Lower lobe of right lung (tissue), 2 donors: ENCODE measurements at regions not wholly inside any gene's neighbourhood (a gene's known extent, or its start where the extent isn't known, plus 50 kb on each side); places are given as distances from the start of the nearest gene placed in this dataset.

ENCODE experiments used
- ATAC-seq, 2 donors: fragments of 200-7000 bp; cut with Tn5 transposase; one replicate each; pipeline ENCODE4 v1.9.1; 2020 to 2022; ENCODE audit warnings: mild to moderate bottlenecking in 2 of 2, moderate library complexity in 2 of 2
- DNase-seq: peaks from one replicate; pipeline ENCODE4 v3.0.0-alpha.2; 2020
- H3K27ac ChIP-seq: fragments of 200-600 bp; one replicate; pipeline ENCODE4 v1.8.0; 2022
- H3K27me3 ChIP-seq: fragments of 200-600 bp; one replicate; pipeline ENCODE4 v1.8.0; 2022; ENCODE audit warnings: low read depth
- H3K36me3 ChIP-seq: fragments of 200-600 bp; one replicate; pipeline ENCODE4 v1.8.0; 2022; ENCODE audit warnings: mild to moderate bottlenecking
- H3K4me1 ChIP-seq: fragments of 200-600 bp; one replicate; pipeline ENCODE4 v1.8.0; 2022
- H3K4me3 ChIP-seq: fragments of 200-600 bp; one replicate; pipeline ENCODE4 v1.8.0; 2022; ENCODE audit warnings: mild to moderate bottlenecking
- H3K9me3 ChIP-seq: fragments of 200-600 bp; one replicate; pipeline ENCODE4 v1.8.0; 2022
- intact Hi-C: fragments of 100-400 bp; cut with DNase I; formaldehyde crosslinking; loops from one replicate; pipeline ENCODE4 v1.11.0; 2022
- TF ChIP-seq, protein P1 (sequence below): fragments of 200-600 bp; IDR thresholded peaks from one replicate; pipeline ENCODE4 v1.8.0; 2022; ENCODE audit warnings: antibody characterized with exemption, mild to moderate bottlenecking
- donor health status: DM: no; HTN: yes; CAD: no; lungs with severe emphysema.

- no peaks in the 10 kb centered on the region for H3K27me3 ChIP-seq
- no peaks in the 10 kb centered on the region for H3K9me3 ChIP-seq
- H3K27ac ChIP-seq = no peak overlapping the region
- intact Hi-C loops = no loop called here
- no peak for DNase-seq
- H3K36me3 ChIP-seq = no peaks in the 10 kb centered on the region
- TF ChIP-seq, protein P1, sequence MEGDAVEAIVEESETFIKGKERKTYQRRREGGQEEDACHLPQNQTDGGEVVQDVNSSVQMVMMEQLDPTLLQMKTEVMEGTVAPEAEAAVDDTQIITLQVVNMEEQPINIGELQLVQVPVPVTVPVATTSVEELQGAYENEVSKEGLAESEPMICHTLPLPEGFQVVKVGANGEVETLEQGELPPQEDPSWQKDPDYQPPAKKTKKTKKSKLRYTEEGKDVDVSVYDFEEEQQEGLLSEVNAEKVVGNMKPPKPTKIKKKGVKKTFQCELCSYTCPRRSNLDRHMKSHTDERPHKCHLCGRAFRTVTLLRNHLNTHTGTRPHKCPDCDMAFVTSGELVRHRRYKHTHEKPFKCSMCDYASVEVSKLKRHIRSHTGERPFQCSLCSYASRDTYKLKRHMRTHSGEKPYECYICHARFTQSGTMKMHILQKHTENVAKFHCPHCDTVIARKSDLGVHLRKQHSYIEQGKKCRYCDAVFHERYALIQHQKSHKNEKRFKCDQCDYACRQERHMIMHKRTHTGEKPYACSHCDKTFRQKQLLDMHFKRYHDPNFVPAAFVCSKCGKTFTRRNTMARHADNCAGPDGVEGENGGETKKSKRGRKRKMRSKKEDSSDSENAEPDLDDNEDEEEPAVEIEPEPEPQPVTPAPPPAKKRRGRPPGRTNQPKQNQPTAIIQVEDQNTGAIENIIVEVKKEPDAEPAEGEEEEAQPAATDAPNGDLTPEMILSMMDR = no peak
- H3K4me3 ChIP-seq = no peak overlapping the region
- no peaks in the 10 kb centered on the region for H3K4me1 ChIP-seq
- ATAC-seq = no peak
Measured at GRCh38 chr4:132317923-132318322, 831.2 kb upstream of the PCDH10 start.

DNA sequence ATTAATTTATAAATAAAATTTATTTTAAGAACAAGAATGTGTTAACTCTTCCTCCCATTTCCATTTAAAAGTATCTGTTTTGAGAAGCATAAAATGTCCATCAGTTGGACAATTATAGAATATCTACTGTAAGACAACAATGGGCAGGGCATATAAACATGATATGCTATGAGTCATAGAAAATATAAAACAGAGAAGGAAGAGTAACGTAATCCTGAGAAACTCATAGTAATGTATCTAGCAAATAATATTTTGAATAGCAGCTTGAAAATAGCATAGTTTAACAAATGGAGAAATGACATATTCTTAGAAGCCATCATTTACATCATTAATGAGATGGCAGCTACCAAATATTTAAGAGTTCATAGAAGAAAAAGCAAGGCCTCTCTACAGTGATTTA is 820.3 kb upstream of the PCDH10 start:
- TF ChIP-seq, protein P1 = no peak
- intact Hi-C loops = no loop called here
- H3K27ac ChIP-seq = no peak overlapping the region
- no peak for DNase-seq
- H3K27me3 ChIP-seq = no peaks in the 10 kb centered on the region
- no peak for ATAC-seq
- no peaks in the 10 kb centered on the region for H3K4me1 ChIP-seq
- H3K4me3 ChIP-seq = no peak overlapping the region
- no peaks in the 10 kb centered on the region for H3K9me3 ChIP-seq
- H3K36me3 ChIP-seq = no peaks in the 10 kb centered on the region

DNA sequence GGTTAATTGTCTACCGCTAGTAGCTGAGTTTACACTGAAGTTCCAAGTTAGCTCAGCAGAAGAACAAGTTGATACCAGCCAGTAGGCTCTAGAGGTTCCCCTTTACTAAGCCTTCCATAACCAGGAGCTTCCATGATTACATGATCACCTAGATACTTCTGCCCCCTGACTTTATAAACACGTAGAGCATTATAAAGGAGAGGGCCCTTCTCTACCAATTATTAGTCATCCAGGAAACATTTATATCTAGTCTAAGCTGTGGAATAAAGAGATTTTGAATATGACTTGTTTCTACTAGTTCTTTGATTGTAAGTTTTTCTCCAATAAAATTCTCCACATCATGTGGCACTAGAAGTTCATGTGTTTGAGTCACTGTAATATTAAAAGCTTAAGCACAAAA is 818.1 kb upstream of the PCDH10 start:
- no peak overlapping the region for H3K27ac ChIP-seq
- no peak for ATAC-seq
- no peak overlapping the region for H3K4me3 ChIP-seq
- no peaks in the 10 kb centered on the region for H3K9me3 ChIP-seq
- H3K36me3 ChIP-seq = no peaks in the 10 kb centered on the region
- TF ChIP-seq, protein P1 = no peak
- H3K4me1 ChIP-seq = no peaks in the 10 kb centered on the region
- intact Hi-C loops = no loop called here
- DNase-seq = no peak
- no peaks in the 10 kb centered on the region for H3K27me3 ChIP-seq

DNA sequence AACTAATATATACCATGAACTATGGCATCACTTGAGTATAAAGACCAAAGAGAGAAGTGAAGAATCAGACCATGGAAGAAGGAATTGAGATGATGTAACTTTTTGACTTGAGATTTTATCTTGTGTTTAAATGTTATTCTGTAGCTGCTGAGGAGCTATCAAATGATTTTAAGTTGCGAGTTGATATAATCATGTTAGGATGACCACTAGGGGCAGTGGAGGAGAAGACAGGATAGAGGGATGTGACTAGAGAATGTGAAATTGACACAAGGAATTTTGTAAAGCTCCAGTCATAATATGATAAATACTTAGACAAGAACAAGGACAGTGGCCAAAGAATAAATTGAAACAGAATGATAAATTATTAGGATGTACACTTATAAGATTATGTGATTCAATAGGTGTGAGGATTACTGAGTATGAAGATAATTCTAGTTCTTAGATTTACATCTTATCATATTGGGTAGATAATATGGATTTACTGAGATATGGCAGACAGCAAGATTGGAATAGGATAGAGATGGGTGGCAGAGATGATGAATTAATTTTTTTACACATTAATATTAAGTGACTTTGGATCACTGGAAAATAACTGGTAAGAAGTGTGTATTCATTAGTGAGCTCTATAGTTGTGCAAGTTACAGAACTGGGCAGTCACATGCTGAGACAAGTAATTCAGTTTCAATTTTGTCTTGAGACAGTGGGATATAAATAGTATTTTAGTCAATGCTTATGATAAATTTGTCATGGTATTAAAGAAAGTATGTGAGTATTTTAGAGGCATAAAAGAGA is 816.0 kb upstream of the PCDH10 start:
- intact Hi-C loops = no loop called here
- ATAC-seq = no peak

DNA sequence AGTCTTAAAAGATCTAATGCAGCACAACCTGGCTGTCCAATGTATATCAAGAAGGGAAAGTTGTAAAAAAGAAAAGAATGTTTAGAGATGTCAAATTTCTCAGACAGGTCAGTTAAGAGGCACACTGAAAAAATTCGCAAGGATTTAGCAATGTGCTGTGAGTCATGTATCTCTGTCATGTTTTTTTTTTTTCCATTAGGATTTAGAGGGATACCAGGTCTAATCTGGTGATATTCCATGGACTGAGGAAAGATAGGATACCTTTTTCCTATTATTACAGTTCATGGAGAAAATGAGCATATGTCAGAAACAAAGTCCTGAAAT is 815.4 kb upstream of the PCDH10 start:
- intact Hi-C loops = no loop called here
- Histone ChIP-seq H3K36me3 (no peaks in the 10 kb centered on the region), H3K27ac (no peak overlapping the region), H3K4me3 (no peak overlapping the region), H3K9me3 (no peaks in the 10 kb centered on the region), H3K4me1 (no peaks in the 10 kb centered on the region), H3K27me3 (no peaks in the 10 kb centered on the region)
- no peak for ATAC-seq
- no peak for DNase-seq
- TF ChIP-seq, protein P1 = no peak

More for the DNA sequence above, 816.0 kb upstream of the PCDH10 start:
- TF ChIP-seq, protein P1 = no peak
- Histone ChIP-seq H3K4me3 (no peak overlapping the region), H3K27ac (no peak overlapping the region), H3K9me3 (no peaks in the 10 kb centered on the region), H3K4me1 (no peaks in the 10 kb centered on the region), H3K27me3 (no peaks in the 10 kb centered on the region), H3K36me3 (no peaks in the 10 kb centered on the region)
- no peak for DNase-seq
